ENCODE measurements at regions not wholly inside any gene's neighbourhood (a gene's known extent, or its start where the extent isn't known, plus 50 kb on each side); places are given as distances from the start of the nearest gene placed in this dataset.
"Not testable (repeated sequence)": the region's sequence is repeated elsewhere in the genome, so short reads cannot be mapped to it uniquely, and the experiment has no call there.

DNA sequence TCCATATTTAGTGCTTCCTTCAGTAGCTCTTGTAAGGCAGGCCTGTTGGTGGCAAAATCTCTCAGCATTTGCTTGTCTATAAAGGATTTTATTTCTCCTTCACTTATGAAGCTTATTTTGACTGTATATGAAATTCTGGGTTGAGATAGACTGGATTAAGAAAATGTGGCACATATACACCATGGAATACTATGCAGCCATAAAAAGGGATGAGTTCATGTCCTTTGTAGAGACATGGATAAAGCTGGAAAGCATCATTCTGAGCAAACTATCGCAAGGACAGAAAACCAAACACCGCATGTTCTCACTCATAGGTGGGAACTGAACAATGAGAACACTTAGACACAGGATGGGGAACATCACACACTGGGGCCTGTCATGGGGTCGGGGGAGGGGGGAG lies 73.1 kb downstream of the ADCYAP1 start:
- not testable (repeated sequence) for TF ChIP-seq IRF2 (CRISPR knock-in tag; IDR thresholded peaks at IDR 0.05; ENCODE audit: borderline replicate concordance, low read depth); FOXK1 (CRISPR knock-in tag; IDR thresholded peaks at IDR 0.05)
- TF ChIP-seq, protein P1, sequence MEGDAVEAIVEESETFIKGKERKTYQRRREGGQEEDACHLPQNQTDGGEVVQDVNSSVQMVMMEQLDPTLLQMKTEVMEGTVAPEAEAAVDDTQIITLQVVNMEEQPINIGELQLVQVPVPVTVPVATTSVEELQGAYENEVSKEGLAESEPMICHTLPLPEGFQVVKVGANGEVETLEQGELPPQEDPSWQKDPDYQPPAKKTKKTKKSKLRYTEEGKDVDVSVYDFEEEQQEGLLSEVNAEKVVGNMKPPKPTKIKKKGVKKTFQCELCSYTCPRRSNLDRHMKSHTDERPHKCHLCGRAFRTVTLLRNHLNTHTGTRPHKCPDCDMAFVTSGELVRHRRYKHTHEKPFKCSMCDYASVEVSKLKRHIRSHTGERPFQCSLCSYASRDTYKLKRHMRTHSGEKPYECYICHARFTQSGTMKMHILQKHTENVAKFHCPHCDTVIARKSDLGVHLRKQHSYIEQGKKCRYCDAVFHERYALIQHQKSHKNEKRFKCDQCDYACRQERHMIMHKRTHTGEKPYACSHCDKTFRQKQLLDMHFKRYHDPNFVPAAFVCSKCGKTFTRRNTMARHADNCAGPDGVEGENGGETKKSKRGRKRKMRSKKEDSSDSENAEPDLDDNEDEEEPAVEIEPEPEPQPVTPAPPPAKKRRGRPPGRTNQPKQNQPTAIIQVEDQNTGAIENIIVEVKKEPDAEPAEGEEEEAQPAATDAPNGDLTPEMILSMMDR (IDR thresholded peaks at IDR 0.05) = not testable (repeated sequence)
- TF ChIP-seq, protein P2, sequence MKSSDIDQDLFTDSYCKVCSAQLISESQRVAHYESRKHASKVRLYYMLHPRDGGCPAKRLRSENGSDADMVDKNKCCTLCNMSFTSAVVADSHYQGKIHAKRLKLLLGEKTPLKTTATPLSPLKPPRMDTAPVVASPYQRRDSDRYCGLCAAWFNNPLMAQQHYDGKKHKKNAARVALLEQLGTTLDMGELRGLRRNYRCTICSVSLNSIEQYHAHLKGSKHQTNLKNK (CRISPR knock-in tag; IDR thresholded peaks at IDR 0.05) = not testable (repeated sequence)

Measured in WTC11 (cell line).